OCI-LY7 (cell line): ENCODE measurements at regions not wholly inside any gene's neighbourhood (a gene's known extent, or its start where the extent isn't known, plus 50 kb on each side); places are given as distances from the start of the nearest gene placed in this dataset.

Experiments used
- EZH2phosphoT487 ChIP-seq: fragments of 200-600 bp; sonication (generic); IDR thresholded peaks from 2 replicates; pipeline ENCODE4 v1.6.1; 2018; ENCODE audit warnings: low read depth, borderline replicate concordance, mild to moderate bottlenecking, mixed run types, antibody characterized with exemption, low read length, moderate library complexity, mixed read lengths
- TF ChIP-seq, protein P1 (sequence below): fragments of 200-600 bp; sonication (generic); conservative IDR thresholded peaks from 2 replicates; pipeline ENCODE4 v1.5.1; 2014; ENCODE audit warnings: mild to moderate bottlenecking, antibody characterized with exemption, low read length, moderate library complexity, mixed read lengths

- TF ChIP-seq, protein P1, sequence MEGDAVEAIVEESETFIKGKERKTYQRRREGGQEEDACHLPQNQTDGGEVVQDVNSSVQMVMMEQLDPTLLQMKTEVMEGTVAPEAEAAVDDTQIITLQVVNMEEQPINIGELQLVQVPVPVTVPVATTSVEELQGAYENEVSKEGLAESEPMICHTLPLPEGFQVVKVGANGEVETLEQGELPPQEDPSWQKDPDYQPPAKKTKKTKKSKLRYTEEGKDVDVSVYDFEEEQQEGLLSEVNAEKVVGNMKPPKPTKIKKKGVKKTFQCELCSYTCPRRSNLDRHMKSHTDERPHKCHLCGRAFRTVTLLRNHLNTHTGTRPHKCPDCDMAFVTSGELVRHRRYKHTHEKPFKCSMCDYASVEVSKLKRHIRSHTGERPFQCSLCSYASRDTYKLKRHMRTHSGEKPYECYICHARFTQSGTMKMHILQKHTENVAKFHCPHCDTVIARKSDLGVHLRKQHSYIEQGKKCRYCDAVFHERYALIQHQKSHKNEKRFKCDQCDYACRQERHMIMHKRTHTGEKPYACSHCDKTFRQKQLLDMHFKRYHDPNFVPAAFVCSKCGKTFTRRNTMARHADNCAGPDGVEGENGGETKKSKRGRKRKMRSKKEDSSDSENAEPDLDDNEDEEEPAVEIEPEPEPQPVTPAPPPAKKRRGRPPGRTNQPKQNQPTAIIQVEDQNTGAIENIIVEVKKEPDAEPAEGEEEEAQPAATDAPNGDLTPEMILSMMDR = no peak
- TF ChIP-seq EZH2phosphoT487 = no peak
Observed at GRCh38 chr15:56831467-56832005, 86.9 kb upstream of the TCF12 start.
